CD4-positive, alpha-beta T cell treated with Interleukin-17A for 4 hours (primary cell): ENCODE measurements at regions not wholly inside any gene's neighbourhood (a gene's known extent, or its start where the extent isn't known, plus 50 kb on each side); places are given as distances from the start of the nearest gene placed in this dataset.
"Not testable (repeated sequence)": the region's sequence is repeated elsewhere in the genome, so short reads cannot be mapped to it uniquely, and the experiment has no call there.

Source experiments
- DNase-seq: peaks from one replicate; pipeline ENCODE4 v3.0.0-alpha.2; 2020; ENCODE audit warnings: mixed read lengths

- no peak for DNase-seq
Measured at GRCh38 chr14:101250948-101251811, 310.1 kb upstream of the DIO3 start.

DNA sequence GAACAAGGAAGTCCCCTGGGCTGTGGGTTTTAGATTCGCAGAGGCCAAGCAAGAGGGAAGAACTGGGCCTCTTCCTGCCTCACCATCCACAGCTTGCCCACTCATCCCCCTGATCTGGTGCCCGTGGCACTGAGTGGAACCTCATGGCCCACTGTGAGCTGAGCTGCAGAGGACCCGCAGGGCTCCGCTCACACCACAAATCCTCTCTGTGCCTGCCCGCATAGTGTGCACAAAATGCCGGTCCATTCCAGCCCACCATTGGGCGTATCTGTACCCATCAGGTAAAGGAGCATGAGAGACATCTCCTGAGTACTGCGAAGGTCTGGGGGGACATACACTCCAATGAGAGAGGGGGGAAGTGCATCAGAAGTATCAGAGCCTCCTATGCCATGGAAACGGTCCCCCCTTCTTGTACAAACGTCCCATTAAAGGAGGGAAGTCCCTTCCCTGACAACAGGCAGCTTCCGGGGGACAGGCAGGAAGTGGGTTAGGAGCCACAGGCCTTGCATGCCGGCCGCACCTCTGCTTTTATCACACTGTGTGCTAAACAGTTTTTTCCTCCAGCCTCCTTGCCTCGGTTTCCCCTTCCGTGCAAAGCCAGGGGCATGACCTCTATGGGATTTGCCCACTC, 309.4 kb upstream of the DIO3 start:
- no peak for DNase-seq

- DNase-seq = no peak
Measured at GRCh38 chr14:101252443-101253214, 308.7 kb upstream of the DIO3 start.

DNA sequence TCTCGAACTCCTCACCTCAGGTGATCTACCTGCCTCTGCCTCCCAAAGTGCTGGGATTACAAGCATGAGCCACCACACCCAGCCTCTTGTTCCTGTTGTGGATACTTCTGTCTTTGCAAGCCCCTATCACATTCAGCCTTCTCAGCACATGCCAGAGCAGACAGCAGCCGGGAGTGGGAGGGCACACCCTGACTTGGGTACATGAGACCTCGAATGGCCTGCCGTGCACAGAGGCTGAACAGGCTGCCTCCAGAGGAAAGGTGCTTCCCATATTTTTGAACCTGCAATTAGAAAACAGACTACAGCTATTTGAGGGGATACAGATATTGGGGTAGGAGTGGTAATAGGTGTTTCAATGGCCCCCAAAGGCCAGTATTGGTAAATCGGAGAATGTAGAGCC, 307.3 kb upstream of the DIO3 start:
- DNase-seq = no peak

- no peak for DNase-seq
Measured at GRCh38 chr14:101254805-101255764, 306.2 kb upstream of the DIO3 start.

GRCh38 chr14:101255765-101256125, 305.6 kb upstream of the DIO3 start:
- no peak for DNase-seq

GRCh38 chr14:101256266-101256665, 305.0 kb upstream of the DIO3 start:
- DNase-seq = no peak

DNA sequence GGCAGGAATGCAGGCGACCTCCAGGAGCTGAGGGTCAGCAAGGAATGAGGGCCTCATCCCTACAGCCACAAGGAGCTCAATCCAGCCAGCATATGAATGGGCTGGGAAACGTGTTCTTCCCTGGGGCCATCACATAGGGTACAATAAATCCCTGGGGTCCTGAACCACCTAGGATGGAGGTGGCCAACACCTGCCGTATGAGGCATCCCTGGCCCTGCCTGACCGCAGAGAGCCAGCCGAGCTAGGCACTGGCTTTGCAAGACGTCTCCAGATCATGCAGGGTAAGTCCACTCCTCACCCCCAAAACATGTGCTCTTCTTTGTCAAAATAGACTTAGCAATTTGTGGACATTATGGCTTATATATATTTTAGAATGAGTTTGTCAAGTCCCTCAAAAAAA, 303.7 kb upstream of the DIO3 start:
- no peak for DNase-seq

DNA sequence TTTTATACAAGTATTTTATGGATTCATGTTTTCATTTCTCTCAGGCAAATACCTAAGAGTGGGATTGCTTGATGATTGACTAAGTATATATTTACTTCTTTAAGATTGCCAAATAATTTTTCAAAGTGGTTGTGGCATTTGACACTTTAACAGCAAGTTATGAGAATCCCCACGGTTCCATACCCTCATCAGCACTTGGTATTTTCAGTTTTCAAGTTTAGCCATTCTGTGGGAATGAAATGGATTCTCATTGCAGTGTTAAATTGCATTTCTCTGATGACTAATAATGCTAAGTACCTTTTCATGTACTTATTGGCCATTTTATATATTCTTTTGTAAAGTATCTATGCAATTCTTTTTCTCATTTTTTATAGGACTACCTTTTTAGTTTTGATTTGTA, 301.5 kb upstream of the DIO3 start:
- DNase-seq = no peak

GRCh38 chr14:101266441-101266840, 294.9 kb upstream of the DIO3 start:
- DNase-seq = not testable (repeated sequence)

DNA sequence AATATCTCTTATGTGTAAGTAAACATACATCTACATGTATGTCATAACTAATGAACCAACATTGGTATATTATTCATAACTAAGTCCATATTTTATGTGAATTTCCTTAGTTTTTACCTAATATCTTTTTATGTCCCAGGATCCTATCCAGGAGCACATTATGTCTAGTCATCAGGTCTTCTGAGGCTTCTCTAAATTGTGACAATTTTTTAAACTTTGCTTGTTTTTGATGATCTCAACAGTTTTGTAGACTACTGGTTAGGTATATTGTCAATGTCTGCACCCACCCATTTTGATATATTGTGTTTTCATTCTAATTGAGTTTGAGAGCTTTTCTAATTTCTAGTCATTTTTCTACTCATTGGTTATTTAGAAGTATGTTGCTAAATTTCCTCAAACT, 288.2 kb upstream of the DIO3 start:
- no peak for DNase-seq

- no peak for DNase-seq
Measured at GRCh38 chr14:101276309-101277091, 284.8 kb upstream of the DIO3 start.

DNA sequence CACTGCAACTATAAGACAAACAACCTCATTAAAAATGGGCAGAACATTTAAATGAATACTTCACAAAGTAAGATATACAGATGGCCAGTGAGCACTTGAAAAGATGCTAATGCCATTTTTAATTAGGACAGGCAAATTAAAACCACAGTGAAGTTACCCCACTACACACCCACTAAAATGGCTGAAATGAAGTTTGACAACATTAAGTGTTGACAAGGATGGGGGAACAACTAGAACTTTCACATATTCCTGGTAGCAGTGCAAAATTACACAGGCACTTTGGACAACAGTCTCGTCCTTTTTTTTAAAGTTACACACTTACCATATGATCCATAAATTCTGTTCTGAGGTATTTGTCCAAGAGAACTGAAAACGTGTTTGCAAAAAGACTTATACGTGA, 278.9 kb upstream of the DIO3 start:
- no peak for DNase-seq

DNA sequence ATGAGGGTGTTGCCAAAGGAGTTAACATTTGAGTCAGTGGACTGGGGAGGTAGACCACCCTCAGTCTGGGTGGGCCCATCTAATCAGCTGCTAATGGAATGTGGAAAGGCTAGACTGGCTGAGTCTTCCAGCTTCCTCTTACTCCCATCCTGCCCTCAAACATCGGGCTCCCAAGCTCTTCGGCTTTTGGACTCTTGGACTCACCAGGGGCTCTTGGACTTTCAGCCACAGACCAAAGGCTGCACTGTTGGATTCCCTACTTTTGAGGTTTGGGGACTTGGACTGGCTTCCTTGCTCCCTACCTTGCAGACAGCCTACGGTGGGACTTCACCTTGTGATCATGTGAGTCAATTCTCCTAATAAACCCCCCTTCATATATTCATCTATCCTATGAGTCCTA, 276.6 kb upstream of the DIO3 start:
- DNase-seq = no peak

GRCh38 chr14:101286271-101287018, 274.9 kb upstream of the DIO3 start:
- no peak for DNase-seq

DNA sequence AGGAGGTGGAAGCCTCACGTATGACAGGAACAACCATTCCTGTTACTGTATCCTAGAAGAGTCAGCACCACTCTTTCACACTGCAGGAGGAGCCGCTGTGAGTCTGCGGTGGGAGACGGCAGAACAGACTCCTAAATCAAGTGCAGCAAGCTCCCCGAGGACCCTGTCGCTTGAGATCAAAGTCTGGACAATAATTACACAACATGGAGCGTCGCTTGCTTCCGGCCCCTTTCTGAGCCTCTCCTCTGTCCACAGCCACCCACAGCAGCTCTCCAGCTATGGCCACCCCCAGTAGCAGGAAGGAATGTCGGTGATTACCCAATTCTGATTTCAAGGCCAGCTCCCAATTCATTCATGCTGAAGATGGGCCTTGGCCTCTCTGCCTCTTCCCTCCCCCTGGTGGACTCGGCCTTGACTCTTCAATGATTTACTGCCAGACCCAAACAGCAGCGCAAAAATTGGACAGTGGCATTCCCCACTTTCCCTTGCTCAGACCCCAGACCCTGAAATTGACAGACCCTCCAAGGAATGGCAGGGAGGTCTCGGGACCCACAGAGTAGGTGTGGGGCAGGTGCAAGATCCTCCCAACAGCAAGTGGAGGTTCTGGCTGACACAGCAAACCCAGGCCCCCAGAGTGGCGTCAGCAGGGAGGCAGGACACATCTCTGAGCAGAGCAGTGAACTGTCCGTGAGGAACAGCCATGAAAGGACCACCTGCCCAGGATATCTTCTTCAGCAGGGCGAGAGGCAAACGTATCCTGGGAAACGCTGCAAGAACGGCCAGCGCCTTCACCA, 272.7 kb upstream of the DIO3 start:
- no peak for DNase-seq

GRCh38 chr14:101289230-101289690, 272.0 kb upstream of the DIO3 start:
- DNase-seq = no peak

GRCh38 chr14:101289911-101290310, 271.4 kb upstream of the DIO3 start:
- DNase-seq = no peak

- DNase-seq = no peak
Measured at GRCh38 chr14:101290611-101291010, 270.7 kb upstream of the DIO3 start.

- DNase-seq = no peak
Measured at GRCh38 chr14:101291390-101291789, 269.9 kb upstream of the DIO3 start.
